GM19397 (cell line): ENCODE measurements at regions not wholly inside any gene's neighbourhood (a gene's known extent, or its start where the extent isn't known, plus 50 kb on each side); places are given as distances from the start of the nearest gene placed in this dataset.
A peak's percentile ranks its signal among the peaks of the same experiment; 100 is the strongest.
"Not testable (repeated sequence)": the region's sequence is repeated elsewhere in the genome, so short reads cannot be mapped to it uniquely, and the experiment has no call there.

ENCODE experiments used
- ATAC-seq: cut with Tn5 transposase; IDR thresholded peaks from one replicate; pipeline ENCODE4 v1.9.1; 2021; ENCODE audit warnings: mild to moderate bottlenecking, moderate library complexity; ENCODE audit not compliant: unreplicated experiment

GRCh38 chrX:94329182-94329581 is 655.2 kb downstream of the FAM133A start:
- no peak for ATAC-seq

- ATAC-seq = not testable (repeated sequence)
These were observed 667.7 kb downstream of the FAM133A start for GRCh38 chrX:94341730-94342129.

- ATAC-seq = no peak
These were observed 687.2 kb downstream of the FAM133A start for GRCh38 chrX:94361241-94361640.

- ATAC-seq = no peak
These were observed 691.7 kb downstream of the FAM133A start for GRCh38 chrX:94365736-94366135.

- ATAC-seq = no peak
These were observed 692.6 kb downstream of the FAM133A start for GRCh38 chrX:94366616-94367015.

- ATAC-seq = no peak
These were observed 715.0 kb downstream of the FAM133A start for GRCh38 chrX:94389044-94389443.

- peak; percentile 64 for ATAC-seq
These were observed 726.5 kb downstream of the FAM133A start for GRCh38 chrX:94400488-94400887.

GRCh38 chrX:94401426-94401825 is 727.4 kb downstream of the FAM133A start:
- ATAC-seq = no peak

GRCh38 chrX:94414746-94415145 is 740.7 kb downstream of the FAM133A start:
- ATAC-seq = no peak

- no peak for ATAC-seq
These were observed 744.1 kb downstream of the FAM133A start for GRCh38 chrX:94418065-94418464.

- ATAC-seq = no peak
These were observed 750.5 kb downstream of the FAM133A start for GRCh38 chrX:94424456-94424855.

GRCh38 chrX:94430091-94430490 is 756.1 kb downstream of the FAM133A start:
- no peak for ATAC-seq

- ATAC-seq = no peak
These were observed 761.8 kb downstream of the FAM133A start for GRCh38 chrX:94435799-94436198.

- no peak for ATAC-seq
These were observed 780.2 kb downstream of the FAM133A start for GRCh38 chrX:94454159-94454558.

- ATAC-seq = no peak
These were observed 780.6 kb downstream of the FAM133A start for GRCh38 chrX:94454606-94455005.

- no peak for ATAC-seq
These were observed 781.8 kb downstream of the FAM133A start for GRCh38 chrX:94455782-94456181.

- no peak for ATAC-seq
These were observed 818.5 kb downstream of the FAM133A start for GRCh38 chrX:94492541-94492940.

GRCh38 chrX:94493405-94493804 is 819.4 kb downstream of the FAM133A start:
- no peak for ATAC-seq

- ATAC-seq = no peak
These were observed 837.6 kb downstream of the FAM133A start for GRCh38 chrX:94511564-94511963.

GRCh38 chrX:94515009-94515408 is 841.0 kb downstream of the FAM133A start:
- no peak for ATAC-seq

GRCh38 chrX:94524867-94525266 is 850.9 kb downstream of the FAM133A start:
- no peak for ATAC-seq

- ATAC-seq = no peak
These were observed 871.7 kb downstream of the FAM133A start for GRCh38 chrX:94545722-94546121.

- ATAC-seq = no peak
These were observed 877.8 kb downstream of the FAM133A start for GRCh38 chrX:94551831-94552230.

GRCh38 chrX:94560930-94561329 is 886.9 kb downstream of the FAM133A start:
- ATAC-seq = no peak
